Stimulated activated naive CD4-positive, alpha-beta T cell treated with Interleukin-2 at 50 U/mL for 16 hours (primary cell): ENCODE measurements at regions not wholly inside any gene's neighbourhood (a gene's known extent, or its start where the extent isn't known, plus 50 kb on each side); places are given as distances from the start of the nearest gene placed in this dataset.
"Not testable (repeated sequence)": the region's sequence is repeated elsewhere in the genome, so short reads cannot be mapped to it uniquely, and the experiment has no call there.

Experiments
- DNase-seq: peaks from one replicate; lab custom pipeline; 2025; lab: John Stamatoyannopoulos, UW

DNA sequence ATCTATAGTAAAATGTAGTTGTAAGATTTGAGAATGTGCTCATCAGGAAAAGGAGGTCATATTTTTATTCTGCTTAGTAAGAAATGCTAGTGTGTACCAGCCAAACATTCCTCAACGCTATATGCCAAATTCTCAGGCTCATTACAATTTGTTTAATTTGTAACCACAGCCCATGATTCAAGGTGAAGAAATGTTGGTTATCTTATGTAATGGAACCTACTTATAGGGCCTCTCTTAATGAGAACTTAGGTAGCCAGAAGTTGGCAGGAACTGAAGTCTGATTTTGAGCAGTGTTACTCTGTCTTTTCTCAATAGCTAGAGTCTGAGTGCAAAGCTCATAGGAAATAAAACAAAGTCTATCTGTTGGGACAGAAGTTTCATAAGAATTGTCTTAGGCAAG is 595.0 kb downstream of the GLUD2 start:
- no peak for DNase-seq

DNA sequence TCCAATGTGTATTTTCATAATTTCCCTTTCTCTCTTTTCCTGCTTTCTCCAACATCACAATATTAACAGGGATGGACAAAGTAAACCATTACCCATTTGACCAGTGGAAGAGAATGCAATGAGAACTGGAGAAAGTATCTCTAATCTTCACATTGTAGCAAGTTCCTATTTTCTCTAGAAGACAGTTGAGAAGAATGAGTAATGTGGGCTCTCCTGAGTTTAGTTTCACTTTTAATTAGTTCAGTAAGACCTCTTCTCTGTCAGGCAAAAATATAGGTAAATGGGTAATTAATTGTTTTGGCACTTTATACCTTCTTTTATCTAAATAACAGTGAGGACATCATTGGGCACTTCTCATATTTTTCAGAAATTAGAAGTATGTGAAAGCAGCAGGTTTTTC is 602.0 kb downstream of the GLUD2 start:
- DNase-seq, result no peak

DNA sequence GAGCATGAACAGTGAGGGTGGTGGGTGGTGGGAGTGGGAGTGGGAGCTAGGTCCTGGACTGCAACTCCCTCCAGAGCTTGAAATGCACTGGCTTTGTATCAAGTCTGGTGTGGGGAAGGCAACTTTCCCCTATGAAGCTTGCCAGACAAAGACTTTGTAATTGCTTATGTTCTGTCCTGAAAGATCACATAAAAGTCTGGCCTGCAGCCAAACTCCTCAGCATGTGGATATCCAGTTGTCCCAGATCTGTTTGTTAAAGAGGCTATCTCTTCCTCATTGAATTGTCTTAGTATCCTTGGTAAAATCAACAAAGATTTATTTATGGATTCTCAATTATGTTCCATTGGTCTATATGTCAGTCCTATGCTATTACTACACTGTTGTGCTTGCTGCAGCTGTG is 607.9 kb downstream of the GLUD2 start:
- no peak for DNase-seq

- DNase-seq, result no peak
These were observed 618.8 kb downstream of the GLUD2 start for GRCh38 chrX:121666171-121666570.

DNA sequence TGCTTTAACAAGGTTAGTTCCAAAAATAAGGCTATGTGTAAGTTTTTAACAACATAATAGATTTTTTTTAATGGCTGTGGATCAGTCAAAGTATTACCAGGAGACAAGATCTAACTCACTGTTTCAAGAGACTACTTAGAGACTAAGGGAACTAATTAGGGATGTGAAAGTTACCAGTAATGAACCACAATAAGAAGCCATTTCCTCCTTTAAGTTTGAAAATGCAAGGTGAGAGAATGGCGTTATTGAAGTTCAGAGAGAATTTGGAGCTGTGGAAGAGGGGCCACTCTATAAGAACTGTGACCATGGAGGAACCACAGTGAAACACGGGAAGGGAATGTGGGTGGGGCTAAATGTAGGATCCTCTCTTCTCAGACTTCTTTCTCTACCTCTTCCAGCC is 624.2 kb downstream of the GLUD2 start:
- no peak for DNase-seq

- not testable (repeated sequence) for DNase-seq
These were observed 661.8 kb downstream of the GLUD2 start for GRCh38 chrX:121709236-121709635.

GRCh38 chrX:121733514-121733913 is 686.1 kb downstream of the GLUD2 start:
- DNase-seq, result no peak

DNA sequence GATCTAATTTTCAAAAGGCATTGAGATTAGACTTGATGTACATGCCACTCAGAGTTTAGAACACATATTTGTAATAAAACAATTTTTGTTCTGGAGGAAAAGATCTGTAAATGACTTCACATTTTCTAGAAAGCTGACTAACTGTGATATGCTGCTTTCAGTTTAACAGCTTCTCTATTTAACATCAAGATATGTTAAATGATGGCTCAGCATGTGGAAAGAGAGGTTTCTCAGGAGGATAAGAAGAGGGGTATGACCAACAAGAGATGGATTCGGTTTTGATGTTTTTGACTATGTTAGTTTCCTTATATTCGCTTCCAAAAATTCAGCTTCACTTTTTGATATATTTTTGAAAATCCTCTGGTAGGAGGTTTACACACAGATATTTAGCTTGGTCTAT is 698.7 kb downstream of the GLUD2 start:
- no peak for DNase-seq

- not testable (repeated sequence) for DNase-seq
These were observed 706.2 kb downstream of the GLUD2 start for GRCh38 chrX:121753602-121754001.

DNA sequence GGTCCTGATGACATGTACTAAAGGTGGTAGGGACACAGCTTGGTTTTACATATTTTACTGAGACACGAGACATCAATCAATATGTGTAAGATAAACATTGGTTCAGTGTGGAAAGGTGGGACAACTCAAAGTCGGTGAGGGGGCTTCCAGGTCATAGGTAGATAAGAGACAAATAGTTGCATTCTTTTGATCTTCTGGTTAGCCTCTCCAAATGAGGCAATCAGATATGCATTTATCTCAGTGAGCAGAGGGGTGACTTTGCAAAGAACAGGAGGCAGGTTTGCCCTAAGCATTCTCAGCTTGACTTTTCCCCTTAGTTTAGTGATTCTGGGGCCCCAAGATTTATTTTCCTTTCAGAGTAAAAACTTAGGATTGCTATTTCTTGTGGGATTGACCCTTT is 706.9 kb downstream of the GLUD2 start:
- no peak for DNase-seq

- no peak for DNase-seq
These were observed 708.1 kb downstream of the GLUD2 start for GRCh38 chrX:121755541-121755940.

DNA sequence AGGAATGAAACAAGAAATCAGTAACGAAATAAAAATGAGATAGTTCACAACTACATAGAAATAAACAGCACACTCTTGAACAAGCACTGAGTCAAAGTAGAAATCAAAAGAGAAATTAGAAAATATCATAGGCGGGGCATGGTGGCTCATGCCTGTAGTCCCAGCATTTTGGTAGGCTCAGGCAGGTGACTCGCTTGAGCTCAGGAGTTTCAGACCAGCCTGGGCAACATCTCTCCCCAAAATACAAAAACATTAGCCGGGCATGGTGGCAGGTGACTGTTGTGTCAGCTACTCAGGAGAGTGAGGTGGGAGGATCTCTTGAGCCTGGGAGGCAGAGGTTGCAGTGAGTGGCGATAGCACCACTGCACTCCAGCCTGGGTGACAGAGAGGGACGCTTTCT is 714.4 kb downstream of the GLUD2 start:
- DNase-seq, result no peak

DNA sequence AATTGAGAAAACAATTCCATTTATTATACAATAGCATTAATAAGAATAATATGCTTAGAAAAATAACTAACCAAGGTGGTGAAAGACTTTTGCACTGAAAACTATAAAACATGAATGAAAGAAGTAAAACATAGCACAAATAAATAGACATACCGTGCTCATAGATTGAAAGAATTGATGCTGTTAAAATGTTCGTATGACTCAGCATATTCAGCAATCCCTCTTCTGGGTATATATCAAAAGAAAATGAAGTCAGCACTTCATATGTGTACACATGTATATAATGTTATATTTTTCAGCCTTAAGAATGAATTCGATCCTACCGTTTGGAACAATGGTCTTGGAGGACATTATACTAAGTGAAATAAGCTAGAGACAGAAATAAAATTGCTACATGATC is 716.3 kb downstream of the GLUD2 start:
- DNase-seq, result no peak

- DNase-seq, result not testable (repeated sequence)
These were observed 720.8 kb downstream of the GLUD2 start for GRCh38 chrX:121768210-121768609.

DNA sequence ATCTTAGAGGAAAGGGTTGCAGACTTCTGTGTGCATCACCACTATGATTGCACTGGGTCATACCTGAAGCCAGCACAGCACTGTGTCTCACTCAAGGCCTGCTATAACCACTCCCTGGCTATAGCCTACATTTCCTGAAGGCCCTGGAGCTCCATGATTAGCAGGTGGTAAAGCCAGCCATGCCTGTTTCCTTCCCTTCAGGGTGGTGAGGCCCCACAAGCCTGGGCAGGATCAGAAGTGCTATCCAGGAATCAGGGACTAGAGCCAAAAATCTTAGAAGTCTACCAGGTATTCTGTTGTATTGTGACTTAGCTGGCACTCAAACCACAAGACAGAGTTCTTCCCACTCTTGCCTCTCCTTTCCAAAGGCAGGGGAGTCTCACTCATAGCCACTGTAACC is 734.6 kb downstream of the GLUD2 start:
- DNase-seq, result no peak

- DNase-seq, result no peak
These were observed 735.1 kb downstream of the GLUD2 start for GRCh38 chrX:121782544-121782943.

DNA sequence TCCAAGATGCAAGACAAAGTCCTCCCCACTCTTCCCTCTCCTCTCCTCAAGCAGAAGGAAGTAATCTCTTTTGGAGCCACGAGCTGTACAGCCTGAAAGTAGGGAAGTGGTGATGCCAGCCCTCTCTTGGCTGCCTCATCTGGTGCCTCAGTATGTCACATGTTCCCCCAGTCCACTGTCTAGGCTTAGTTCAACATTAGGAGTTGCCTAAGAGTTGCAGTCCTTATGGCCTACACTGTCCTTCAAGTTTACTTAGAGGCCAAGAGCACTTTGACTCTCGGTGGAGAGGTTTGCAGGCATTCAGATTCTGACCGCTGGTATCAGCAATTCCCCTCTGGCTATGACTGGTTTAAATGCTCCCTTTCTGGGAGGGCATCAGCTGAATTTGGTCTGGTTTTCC is 735.6 kb downstream of the GLUD2 start:
- no peak for DNase-seq

GRCh38 chrX:121802881-121803412 is 755.5 kb downstream of the GLUD2 start:
- no peak for DNase-seq

- DNase-seq, result no peak
These were observed 776.0 kb downstream of the GLUD2 start for GRCh38 chrX:121823406-121823805.

DNA sequence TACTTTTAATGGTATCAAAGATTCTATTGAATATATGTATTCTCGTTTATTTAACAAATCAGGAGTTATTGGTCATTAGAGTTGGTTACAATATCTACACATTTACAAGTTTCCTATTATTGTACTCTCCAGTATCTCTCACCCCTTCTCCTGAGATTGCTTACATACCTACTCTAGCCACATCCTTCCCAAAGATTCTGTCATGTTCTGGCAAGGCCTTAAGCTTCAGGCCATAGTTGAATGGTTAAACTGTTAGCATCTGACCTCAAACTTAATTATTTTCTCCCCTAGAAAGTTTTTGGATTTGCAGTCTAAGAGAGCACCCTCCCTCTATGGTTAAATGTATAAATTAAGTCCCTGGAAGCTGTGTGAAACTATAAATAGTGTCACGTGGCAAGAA is 784.2 kb downstream of the GLUD2 start:
- no peak for DNase-seq

- DNase-seq, result no peak
These were observed 785.0 kb downstream of the GLUD2 start for GRCh38 chrX:121832446-121832845.

GRCh38 chrX:121836000-121836399 is 788.6 kb downstream of the GLUD2 start:
- DNase-seq, result no peak

- DNase-seq, result no peak
These were observed 803.6 kb downstream of the GLUD2 start for GRCh38 chrX:121851033-121851432.

DNA sequence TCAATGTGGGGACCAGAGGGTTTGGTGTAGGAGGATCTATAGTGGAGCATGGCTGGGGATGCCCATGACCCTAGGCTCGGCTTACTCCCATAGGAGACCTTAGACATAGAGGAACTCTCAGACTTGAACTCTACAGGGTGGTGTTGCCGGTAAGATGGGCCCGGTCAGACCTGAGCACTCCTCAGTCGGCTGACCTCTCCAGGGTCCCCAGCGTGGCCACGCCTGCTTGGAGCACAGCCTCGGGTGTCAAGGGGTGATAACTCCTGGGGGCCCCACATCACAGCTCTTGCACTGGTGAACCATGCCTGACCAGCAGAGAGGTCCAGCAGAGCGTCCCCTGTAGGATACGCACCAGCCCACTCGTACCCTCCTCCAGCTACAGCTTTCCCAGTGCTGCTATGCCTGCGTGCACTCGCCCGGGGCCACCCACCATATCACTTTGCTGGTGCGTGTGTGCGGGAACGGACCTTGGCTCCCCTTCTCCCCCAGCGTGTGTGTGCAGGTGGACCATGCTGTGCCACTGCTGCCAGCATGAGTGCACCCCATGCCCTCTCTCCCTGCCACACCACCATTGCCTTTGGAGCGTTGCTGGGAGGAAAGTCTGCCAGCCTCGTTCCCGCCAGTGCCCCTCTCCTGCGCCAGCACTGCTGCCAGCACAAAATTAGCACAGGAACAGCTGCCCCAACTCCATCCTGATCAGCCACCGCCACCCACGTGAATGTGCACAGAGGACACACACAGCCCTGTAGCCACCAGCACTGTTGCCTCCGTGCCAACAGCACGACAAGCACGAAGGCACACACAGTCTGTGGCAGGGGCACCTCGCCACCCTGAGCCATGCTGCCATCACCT is 806.6 kb downstream of the GLUD2 start:
- DNase-seq, result no peak
